ENCODE measurements at regions not wholly inside any gene's neighbourhood (a gene's known extent, or its start where the extent isn't known, plus 50 kb on each side); places are given as distances from the start of the nearest gene placed in this dataset.

- Histone ChIP-seq H3K36me3 (ENCODE audit: insufficient read depth, low read length) (no peaks in the 10 kb centered on the region), H3K9ac (ENCODE audit: low read depth, low read length) (no peak overlapping the region), H3K4me1 (ENCODE audit: insufficient read depth, low read length) (no peaks in the 10 kb centered on the region), H3K9me3 (ENCODE audit: control insufficient read depth, insufficient read depth, low read length) (no peaks in the 10 kb centered on the region)
Measured at GRCh38 chr2:37459095-37459981, 114.9 kb downstream of the QPCT start.

- no peak overlapping the region for H3K9ac ChIP-seq (ENCODE audit: low read depth, low read length)
- H3K36me3 ChIP-seq (ENCODE audit: insufficient read depth, low read length): no peaks in the 10 kb centered on the region
- H3K4me1 ChIP-seq (ENCODE audit: insufficient read depth, low read length): no peaks in the 10 kb centered on the region
- no peaks in the 10 kb centered on the region for H3K9me3 ChIP-seq (ENCODE audit: control insufficient read depth, insufficient read depth, low read length)
Measured at GRCh38 chr2:37460896-37461229, 116.4 kb downstream of the QPCT start.

GRCh38 chr2:37464067-37464466 lies 119.6 kb downstream of the QPCT start:
- Histone ChIP-seq H3K9me3 (ENCODE audit: control insufficient read depth, insufficient read depth, low read length) (no peaks in the 10 kb centered on the region), H3K9ac (ENCODE audit: low read depth, low read length) (no peak overlapping the region), H3K36me3 (ENCODE audit: insufficient read depth, low read length) (no peaks in the 10 kb centered on the region)

GRCh38 chr2:37466533-37467222 lies 122.2 kb downstream of the QPCT start:
- no peaks in the 10 kb centered on the region for H3K4me1 ChIP-seq (ENCODE audit: insufficient read depth, low read length)
- no peak overlapping the region for H3K9ac ChIP-seq (ENCODE audit: low read depth, low read length)
- H3K9me3 ChIP-seq (ENCODE audit: control insufficient read depth, insufficient read depth, low read length): no peaks in the 10 kb centered on the region
- no peaks in the 10 kb centered on the region for H3K36me3 ChIP-seq (ENCODE audit: insufficient read depth, low read length)

More at GRCh38 chr2:37464067-37464466, 119.6 kb downstream of the QPCT start:
- H3K4me1 ChIP-seq (ENCODE audit: insufficient read depth, low read length): no peaks in the 10 kb centered on the region

GRCh38 chr2:37468170-37468569 lies 123.7 kb downstream of the QPCT start:
- Histone ChIP-seq H3K36me3 (ENCODE audit: insufficient read depth, low read length) (no peaks in the 10 kb centered on the region), H3K9me3 (ENCODE audit: control insufficient read depth, insufficient read depth, low read length) (no peaks in the 10 kb centered on the region), H3K9ac (ENCODE audit: low read depth, low read length) (no peak overlapping the region)

GRCh38 chr2:37469126-37469525 lies 124.7 kb downstream of the QPCT start:
- no peaks in the 10 kb centered on the region for H3K36me3 ChIP-seq (ENCODE audit: insufficient read depth, low read length)
- H3K9ac ChIP-seq (ENCODE audit: low read depth, low read length): no peak overlapping the region
- no peaks in the 10 kb centered on the region for H3K9me3 ChIP-seq (ENCODE audit: control insufficient read depth, insufficient read depth, low read length)
- 0 out of 2 replicates have a peak, but pooled peaks cover 4% of the 10 kb centered on the region for H3K4me1 ChIP-seq (ENCODE audit: insufficient read depth, low read length)

More at GRCh38 chr2:37468170-37468569, 123.7 kb downstream of the QPCT start:
- H3K4me1 ChIP-seq (ENCODE audit: insufficient read depth, low read length): 0 out of 2 replicates have a peak, but pooled peaks cover 2% of the 10 kb centered on the region

GRCh38 chr2:37471104-37471503 lies 126.7 kb downstream of the QPCT start:
- peaks cover 7% of the 10 kb centered on the region; the same call in 1 of the 2 replicates for H3K4me1 ChIP-seq (ENCODE audit: insufficient read depth, low read length)
- no peak overlapping the region for H3K9ac ChIP-seq (ENCODE audit: low read depth, low read length)
- no peaks in the 10 kb centered on the region for H3K9me3 ChIP-seq (ENCODE audit: control insufficient read depth, insufficient read depth, low read length)
- H3K36me3 ChIP-seq (ENCODE audit: insufficient read depth, low read length): no peaks in the 10 kb centered on the region

GRCh38 chr2:37471994-37472393 lies 127.6 kb downstream of the QPCT start:
- no peaks in the 10 kb centered on the region for H3K9me3 ChIP-seq (ENCODE audit: control insufficient read depth, insufficient read depth, low read length)
- H3K9ac ChIP-seq (ENCODE audit: low read depth, low read length): no peak overlapping the region
- H3K4me1 ChIP-seq (ENCODE audit: insufficient read depth, low read length): peaks cover 8% of the 10 kb centered on the region; the same call in 1 of the 2 replicates

GRCh38 chr2:37472959-37473358 lies 128.5 kb downstream of the QPCT start:
- Histone ChIP-seq H3K36me3 (ENCODE audit: insufficient read depth, low read length) (no peaks in the 10 kb centered on the region), H3K9ac (ENCODE audit: low read depth, low read length) (no peak overlapping the region), H3K4me1 (ENCODE audit: insufficient read depth, low read length) (peaks cover 8% of the 10 kb centered on the region; the same call in 1 of the 2 replicates), H3K9me3 (ENCODE audit: control insufficient read depth, insufficient read depth, low read length) (no peaks in the 10 kb centered on the region)

More at GRCh38 chr2:37471994-37472393, 127.6 kb downstream of the QPCT start:
- no peaks in the 10 kb centered on the region for H3K36me3 ChIP-seq (ENCODE audit: insufficient read depth, low read length)

GRCh38 chr2:37476411-37476810 lies 132.0 kb downstream of the QPCT start:
- no peaks in the 10 kb centered on the region for H3K36me3 ChIP-seq (ENCODE audit: insufficient read depth, low read length)
- no peaks in the 10 kb centered on the region for H3K9me3 ChIP-seq (ENCODE audit: control insufficient read depth, insufficient read depth, low read length)
- H3K9ac ChIP-seq (ENCODE audit: low read depth, low read length): no peak overlapping the region
- peaks cover 8% of the 10 kb centered on the region; the same call in 1 of the 2 replicates for H3K4me1 ChIP-seq (ENCODE audit: insufficient read depth, low read length)

- Histone ChIP-seq H3K36me3 (ENCODE audit: insufficient read depth, low read length) (no peaks in the 10 kb centered on the region), H3K9ac (ENCODE audit: low read depth, low read length) (no peak overlapping the region), H3K9me3 (ENCODE audit: control insufficient read depth, insufficient read depth, low read length) (no peaks in the 10 kb centered on the region; the same call in 1 of the 2 replicates), H3K4me1 (ENCODE audit: insufficient read depth, low read length) (peaks cover 8% of the 10 kb centered on the region; the same call in 1 of the 2 replicates)
Measured at GRCh38 chr2:37477921-37478320, 133.5 kb downstream of the QPCT start.

GRCh38 chr2:37481244-37481643 lies 136.8 kb downstream of the QPCT start:
- no peaks in the 10 kb centered on the region for H3K36me3 ChIP-seq (ENCODE audit: insufficient read depth, low read length)

GRCh38 chr2:37489041-37489456 lies 144.6 kb downstream of the QPCT start:
- no peaks in the 10 kb centered on the region for H3K36me3 ChIP-seq (ENCODE audit: insufficient read depth, low read length)
- no peaks in the 10 kb centered on the region for H3K9me3 ChIP-seq (ENCODE audit: control insufficient read depth, insufficient read depth, low read length)
- H3K4me1 ChIP-seq (ENCODE audit: insufficient read depth, low read length): no peaks in the 10 kb centered on the region
- no peak overlapping the region for H3K9ac ChIP-seq (ENCODE audit: low read depth, low read length)

More at GRCh38 chr2:37481244-37481643, 136.8 kb downstream of the QPCT start:
- Histone ChIP-seq H3K9ac (ENCODE audit: low read depth, low read length) (no peak overlapping the region), H3K4me1 (ENCODE audit: insufficient read depth, low read length) (no peaks in the 10 kb centered on the region; the same call in 1 of the 2 replicates), H3K9me3 (ENCODE audit: control insufficient read depth, insufficient read depth, low read length) (no peaks in the 10 kb centered on the region; the same call in 1 of the 2 replicates)

GRCh38 chr2:37489536-37489935 lies 145.1 kb downstream of the QPCT start:
- Histone ChIP-seq H3K9me3 (ENCODE audit: control insufficient read depth, insufficient read depth, low read length) (no peaks in the 10 kb centered on the region), H3K4me1 (ENCODE audit: insufficient read depth, low read length) (no peaks in the 10 kb centered on the region), H3K9ac (ENCODE audit: low read depth, low read length) (no peak overlapping the region), H3K36me3 (ENCODE audit: insufficient read depth, low read length) (no peaks in the 10 kb centered on the region)

Measured in ES-I3 (cell line).